Posterior cingulate gyrus (tissue), 11 donors: ENCODE measurements at regions not wholly inside any gene's neighbourhood (a gene's known extent, or its start where the extent isn't known, plus 50 kb on each side); places are given as distances from the start of the nearest gene placed in this dataset.

Experiments used
- DNase-seq, 10 donors: peaks; one replicate each; pipeline versions ENCODE4 v3.0.0 to v3.0.0-alpha.2; 2020 to 2021; ENCODE audit warnings: mixed read lengths in 3 of 10
- intact Hi-C: fragments of 100-400 bp; cut with DNase I; formaldehyde crosslinking; loops from one replicate; pipeline ENCODE4 v1.15.1; 2023

- intact Hi-C loops = no loop called here
- no peak for DNase-seq
Measured at GRCh38 chr7:26588511-26588910, 275.9 kb downstream of the SKAP2 start.

GRCh38 chr7:26590709-26591108 lies 273.7 kb downstream of the SKAP2 start:
- intact Hi-C loops = no loop called here
- no peak for DNase-seq

GRCh38 chr7:26592011-26592410 lies 272.4 kb downstream of the SKAP2 start:
- no peak for DNase-seq
- intact Hi-C loops = no loop called here

GRCh38 chr7:26593393-26593792 lies 271.0 kb downstream of the SKAP2 start:
- DNase-seq = peak in 1 of 10 donors; percentile 70
- intact Hi-C loops = no loop called here

- intact Hi-C loops = no loop called here
- DNase-seq = no peak
Measured at GRCh38 chr7:26593896-26594295, 270.5 kb downstream of the SKAP2 start.

GRCh38 chr7:26594553-26594952 lies 269.8 kb downstream of the SKAP2 start:
- intact Hi-C loops = no loop called here
- no peak for DNase-seq

- no peak for DNase-seq
- intact Hi-C loops = no loop called here
Measured at GRCh38 chr7:26598867-26599266, 265.5 kb downstream of the SKAP2 start.

- intact Hi-C loops = no loop called here
Measured at GRCh38 chr7:26599982-26600381, 264.4 kb downstream of the SKAP2 start.

GRCh38 chr7:26600411-26600810 lies 264.0 kb downstream of the SKAP2 start:
- DNase-seq = no peak
- intact Hi-C loops = no loop called here

More at GRCh38 chr7:26599982-26600381, 264.4 kb downstream of the SKAP2 start:
- no peak for DNase-seq

- DNase-seq = no peak
Measured at GRCh38 chr7:26603631-26604030, 260.8 kb downstream of the SKAP2 start.

GRCh38 chr7:26608402-26608801 lies 256.0 kb downstream of the SKAP2 start:
- peak in 1 of 10 donors; percentile 54 for DNase-seq
- intact Hi-C loops = no loop called here

More at GRCh38 chr7:26603631-26604030, 260.8 kb downstream of the SKAP2 start:
- intact Hi-C loops = no loop called here

- intact Hi-C loops = no loop called here
- no peak for DNase-seq
Measured at GRCh38 chr7:26609082-26609481, 255.3 kb downstream of the SKAP2 start.

GRCh38 chr7:26609532-26609931 lies 254.9 kb downstream of the SKAP2 start:
- no peak for DNase-seq
- intact Hi-C loops = no loop called here

GRCh38 chr7:26612742-26613141 lies 251.6 kb downstream of the SKAP2 start:
- DNase-seq = peak in 7 of 10 donors; percentile 31 to 92 (median 51)
- intact Hi-C loops = no loop called here

GRCh38 chr7:26614503-26614902 lies 249.9 kb downstream of the SKAP2 start:
- DNase-seq = no peak
- intact Hi-C loops = no loop called here

- peak in 2 of 10 donors; percentile 25 to 82 for DNase-seq
- intact Hi-C loops = no loop called here
Measured at GRCh38 chr7:26616235-26616634, 248.2 kb downstream of the SKAP2 start.

- intact Hi-C loops = no loop called here
- peak in 1 of 10 donors; percentile 74 for DNase-seq
Measured at GRCh38 chr7:26617066-26617465, 247.3 kb downstream of the SKAP2 start.
